ENCODE measurements at regions not wholly inside any gene's neighbourhood (a gene's known extent, or its start where the extent isn't known, plus 50 kb on each side); places are given as distances from the start of the nearest gene placed in this dataset.
"Not testable (repeated sequence)": the region's sequence is repeated elsewhere in the genome, so short reads cannot be mapped to it uniquely, and the experiment has no call there.

GRCh38 chr7:12831024-12831423 lies 143.6 kb downstream of the ARL4A start:
- Histone ChIP-seq H3K36me3 (no peaks in the 10 kb centered on the region), H3K27ac (no peak overlapping the region), H3K4me3 (ENCODE audit: low read depth, low read length) (no peak overlapping the region), H3K27me3 (ENCODE audit: insufficient read depth, low read depth, severe bottlenecking) (no peaks in the 10 kb centered on the region), H3K9me3 (ENCODE audit: severe bottlenecking) (no peaks in the 10 kb centered on the region)
- no peak for DNase-seq
- TF ChIP-seq, protein P1, sequence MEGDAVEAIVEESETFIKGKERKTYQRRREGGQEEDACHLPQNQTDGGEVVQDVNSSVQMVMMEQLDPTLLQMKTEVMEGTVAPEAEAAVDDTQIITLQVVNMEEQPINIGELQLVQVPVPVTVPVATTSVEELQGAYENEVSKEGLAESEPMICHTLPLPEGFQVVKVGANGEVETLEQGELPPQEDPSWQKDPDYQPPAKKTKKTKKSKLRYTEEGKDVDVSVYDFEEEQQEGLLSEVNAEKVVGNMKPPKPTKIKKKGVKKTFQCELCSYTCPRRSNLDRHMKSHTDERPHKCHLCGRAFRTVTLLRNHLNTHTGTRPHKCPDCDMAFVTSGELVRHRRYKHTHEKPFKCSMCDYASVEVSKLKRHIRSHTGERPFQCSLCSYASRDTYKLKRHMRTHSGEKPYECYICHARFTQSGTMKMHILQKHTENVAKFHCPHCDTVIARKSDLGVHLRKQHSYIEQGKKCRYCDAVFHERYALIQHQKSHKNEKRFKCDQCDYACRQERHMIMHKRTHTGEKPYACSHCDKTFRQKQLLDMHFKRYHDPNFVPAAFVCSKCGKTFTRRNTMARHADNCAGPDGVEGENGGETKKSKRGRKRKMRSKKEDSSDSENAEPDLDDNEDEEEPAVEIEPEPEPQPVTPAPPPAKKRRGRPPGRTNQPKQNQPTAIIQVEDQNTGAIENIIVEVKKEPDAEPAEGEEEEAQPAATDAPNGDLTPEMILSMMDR (IDR thresholded peaks at IDR 0.05; ENCODE audit: low read depth, low read length) = no peak

DNA sequence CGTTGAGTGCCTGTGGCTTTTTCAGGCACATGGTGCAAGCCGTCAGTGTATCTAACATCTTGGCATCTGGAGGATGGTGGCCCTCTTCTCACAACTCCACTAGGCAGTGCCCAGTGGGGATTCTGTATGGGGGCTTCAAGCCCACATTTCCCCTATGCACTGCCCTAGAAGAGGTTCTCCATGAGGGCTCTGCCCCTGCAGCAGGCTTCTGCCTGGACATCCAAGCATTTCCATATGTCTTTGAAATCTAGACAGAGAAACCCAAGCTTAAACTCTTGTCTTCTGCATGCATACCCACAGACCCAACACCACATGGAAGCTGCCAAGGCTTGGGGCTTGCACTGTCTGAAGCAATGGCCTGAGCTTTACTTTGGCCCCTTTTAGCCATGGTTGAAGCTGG lies 146.4 kb downstream of the ARL4A start:
- Histone ChIP-seq H3K27ac (no peak overlapping the region), H3K27me3 (ENCODE audit: insufficient read depth, low read depth, severe bottlenecking) (no peaks in the 10 kb centered on the region), H3K4me3 (ENCODE audit: low read depth, low read length) (no peak overlapping the region), H3K9me3 (ENCODE audit: severe bottlenecking) (no peaks in the 10 kb centered on the region), H3K36me3 (no peaks in the 10 kb centered on the region)
- no peak for DNase-seq
- TF ChIP-seq, protein P1 (IDR thresholded peaks at IDR 0.05; ENCODE audit: low read depth, low read length) = no peak

DNA sequence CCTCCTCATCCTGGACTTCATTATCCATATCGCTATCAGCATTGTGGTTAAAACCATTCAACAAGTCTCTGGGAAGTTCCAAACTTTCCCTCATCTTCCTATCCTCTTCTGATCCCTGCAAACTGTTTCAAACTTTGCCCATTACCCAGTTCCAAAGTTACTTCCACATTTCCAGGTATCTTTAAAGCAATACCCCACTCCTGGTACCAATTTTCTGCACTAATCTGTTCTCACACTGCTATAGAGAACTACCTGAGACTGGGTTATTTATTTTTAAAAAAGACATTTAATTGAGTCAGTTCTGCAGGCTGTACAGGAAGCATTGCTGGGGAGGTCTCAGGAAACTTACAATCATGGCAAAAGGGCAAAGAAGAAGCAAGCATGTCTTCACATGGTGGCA lies 147.3 kb downstream of the ARL4A start:
- Histone ChIP-seq H3K9me3 (ENCODE audit: severe bottlenecking) (no peaks in the 10 kb centered on the region), H3K27me3 (ENCODE audit: insufficient read depth, low read depth, severe bottlenecking) (no peaks in the 10 kb centered on the region), H3K4me3 (ENCODE audit: low read depth, low read length) (no peak overlapping the region), H3K36me3 (no peaks in the 10 kb centered on the region), H3K27ac (no peak overlapping the region)
- TF ChIP-seq, protein P1 (IDR thresholded peaks at IDR 0.05; ENCODE audit: low read depth, low read length) = no peak
- no peak for DNase-seq

GRCh38 chr7:12839508-12840153 lies 152.2 kb downstream of the ARL4A start:
- TF ChIP-seq, protein P1 (IDR thresholded peaks at IDR 0.05; ENCODE audit: low read depth, low read length) = no peak
- Histone ChIP-seq H3K27me3 (ENCODE audit: insufficient read depth, low read depth, severe bottlenecking) (no peaks in the 10 kb centered on the region), H3K9me3 (ENCODE audit: severe bottlenecking) (no peaks in the 10 kb centered on the region), H3K4me3 (ENCODE audit: low read depth, low read length) (no peak overlapping the region), H3K27ac (no peak overlapping the region), H3K36me3 (no peaks in the 10 kb centered on the region)
- no peak for DNase-seq

DNA sequence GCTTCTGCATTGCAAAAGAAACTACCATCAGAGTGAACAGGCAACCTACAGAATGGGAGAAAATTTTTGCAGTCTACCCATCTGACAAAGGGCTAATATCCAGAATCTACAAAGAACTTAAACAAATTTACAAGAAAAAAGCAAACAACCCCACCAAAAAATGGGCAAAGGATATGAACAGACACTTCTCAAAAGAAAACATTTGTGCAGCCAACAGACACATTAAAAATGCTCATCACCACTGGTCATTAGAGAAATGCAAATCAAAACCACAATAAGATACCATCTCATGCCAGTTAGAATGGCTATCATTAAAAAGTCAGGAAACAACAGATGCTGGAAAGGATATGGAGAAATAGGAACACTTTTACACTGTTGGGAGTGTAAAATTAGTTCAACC lies 157.3 kb downstream of the ARL4A start:
- H3K36me3 ChIP-seq; H3K27ac ChIP-seq; H3K27me3 ChIP-seq (ENCODE audit: insufficient read depth, low read depth, severe bottlenecking); H3K9me3 ChIP-seq (ENCODE audit: severe bottlenecking); H3K4me3 ChIP-seq (ENCODE audit: low read depth, low read length); DNase-seq: not testable (repeated sequence)

- no peak overlapping the region for H3K27ac ChIP-seq
- DNase-seq = no peak
- no peak overlapping the region for H3K4me3 ChIP-seq (ENCODE audit: low read depth, low read length)
- H3K36me3 ChIP-seq = no peaks in the 10 kb centered on the region
- H3K27me3 ChIP-seq (ENCODE audit: insufficient read depth, low read depth, severe bottlenecking) = no peaks in the 10 kb centered on the region
- TF ChIP-seq, protein P1 (IDR thresholded peaks at IDR 0.05; ENCODE audit: low read depth, low read length) = no peak
- H3K9me3 ChIP-seq (ENCODE audit: severe bottlenecking) = peaks cover 3% of the 10 kb centered on the region
These were observed 159.6 kb downstream of the ARL4A start for GRCh38 chr7:12847001-12847400.

Data from WERI-Rb-1 (cell line).